ENCODE measurements at regions not wholly inside any gene's neighbourhood (a gene's known extent, or its start where the extent isn't known, plus 50 kb on each side); places are given as distances from the start of the nearest gene placed in this dataset.

DNA sequence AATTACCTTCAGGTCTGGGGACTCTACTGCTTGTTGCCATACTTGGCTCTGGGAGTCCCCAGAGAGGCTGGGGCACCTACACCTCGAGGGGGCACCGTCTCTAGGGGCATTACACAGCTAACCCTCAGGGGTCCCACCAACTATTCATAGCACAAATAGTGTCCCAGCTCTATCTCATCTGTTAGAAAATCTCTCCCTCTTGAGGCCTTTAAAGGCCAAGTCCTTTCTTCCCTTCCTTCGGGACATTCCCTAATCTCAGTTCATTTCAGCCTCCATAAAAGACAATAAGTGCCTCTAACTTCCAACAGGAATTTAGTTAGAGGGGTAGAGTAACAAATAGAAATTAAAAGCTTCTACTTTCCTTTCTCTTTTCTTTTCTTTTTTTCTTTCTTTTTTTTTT is 55.8 kb upstream of the SORBS2 start:
- no peak overlapping the region for H3K4me3 ChIP-seq (replicated peaks in 1 of 4; ENCODE audit: control extremely low read depth in 1 of 4, insufficient read depth in 1 of 4, low read depth in 3 of 4, low read length in 4 of 4)
- no peak for DNase-seq (ENCODE audit: low read depth in 2 of 2)
- no peaks in the 10 kb centered on the region for H3K9me3 ChIP-seq (ENCODE audit: control insufficient read depth, insufficient read depth, low read depth, low read length)
- no peaks in the 10 kb centered on the region for H3K79me2 ChIP-seq (ENCODE audit: control insufficient read depth, insufficient read depth, low read length)
- TF ChIP-seq EZH2 (IDR thresholded peaks at IDR 0.05; ENCODE audit: low read length, missing control alignments), result no peak
- TF ChIP-seq, protein P1, sequence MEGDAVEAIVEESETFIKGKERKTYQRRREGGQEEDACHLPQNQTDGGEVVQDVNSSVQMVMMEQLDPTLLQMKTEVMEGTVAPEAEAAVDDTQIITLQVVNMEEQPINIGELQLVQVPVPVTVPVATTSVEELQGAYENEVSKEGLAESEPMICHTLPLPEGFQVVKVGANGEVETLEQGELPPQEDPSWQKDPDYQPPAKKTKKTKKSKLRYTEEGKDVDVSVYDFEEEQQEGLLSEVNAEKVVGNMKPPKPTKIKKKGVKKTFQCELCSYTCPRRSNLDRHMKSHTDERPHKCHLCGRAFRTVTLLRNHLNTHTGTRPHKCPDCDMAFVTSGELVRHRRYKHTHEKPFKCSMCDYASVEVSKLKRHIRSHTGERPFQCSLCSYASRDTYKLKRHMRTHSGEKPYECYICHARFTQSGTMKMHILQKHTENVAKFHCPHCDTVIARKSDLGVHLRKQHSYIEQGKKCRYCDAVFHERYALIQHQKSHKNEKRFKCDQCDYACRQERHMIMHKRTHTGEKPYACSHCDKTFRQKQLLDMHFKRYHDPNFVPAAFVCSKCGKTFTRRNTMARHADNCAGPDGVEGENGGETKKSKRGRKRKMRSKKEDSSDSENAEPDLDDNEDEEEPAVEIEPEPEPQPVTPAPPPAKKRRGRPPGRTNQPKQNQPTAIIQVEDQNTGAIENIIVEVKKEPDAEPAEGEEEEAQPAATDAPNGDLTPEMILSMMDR (conservative IDR thresholded peaks at IDR 0.05 in 1 of 2, IDR thresholded peaks at IDR 0.05 in 1 of 2; ENCODE audit: low read depth in 1 of 2, low read length in 2 of 2), result no peak
- no peak overlapping the region for H2AFZ ChIP-seq (ENCODE audit: low read length)
- H3K4me1 ChIP-seq (ENCODE audit: control insufficient read depth, extremely low read depth, insufficient read depth, low read length), result no peaks in the 10 kb centered on the region
- no peak overlapping the region for H3K9ac ChIP-seq (ENCODE audit: insufficient read depth, low read length)
- H3K27ac ChIP-seq (ENCODE audit: insufficient read depth, low read length), result no peak overlapping the region
- no peaks in the 10 kb centered on the region for H3K36me3 ChIP-seq (ENCODE audit: control insufficient read depth, insufficient read depth, low read length)
- no peaks in the 10 kb centered on the region for H4K20me1 ChIP-seq (ENCODE audit: control insufficient read depth, extremely low read depth, insufficient read depth, low read length)
- no peaks in the 10 kb centered on the region for H3K27me3 ChIP-seq (ENCODE audit: control insufficient read depth, insufficient read depth, low read length)
- no peak overlapping the region for H3K4me2 ChIP-seq (ENCODE audit: extremely low read depth, insufficient read depth, low read length)

DNA sequence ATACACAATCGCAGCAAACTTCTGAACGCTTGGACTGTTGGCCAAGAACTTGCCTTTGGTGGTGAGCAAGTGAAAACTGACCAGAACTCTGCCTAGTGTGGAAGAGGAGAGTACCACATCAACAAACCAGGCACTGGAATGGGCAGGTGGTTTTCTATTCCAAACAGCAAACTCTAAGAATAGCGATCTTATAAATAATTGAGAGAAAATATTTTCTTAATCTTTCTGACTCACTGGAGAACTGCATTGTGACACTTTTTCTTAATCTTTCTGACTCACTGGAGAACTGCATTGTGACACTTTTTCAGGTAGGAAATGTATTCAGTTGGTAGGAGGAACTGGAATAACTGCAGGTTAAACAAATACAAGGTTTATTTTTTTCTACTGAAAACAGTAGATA is 57.0 kb upstream of the SORBS2 start:
- Histone ChIP-seq H3K4me1 (ENCODE audit: control insufficient read depth, extremely low read depth, insufficient read depth, low read length) (no peaks in the 10 kb centered on the region), H3K27ac (ENCODE audit: insufficient read depth, low read length) (no peak overlapping the region), H3K9me3 (ENCODE audit: control insufficient read depth, insufficient read depth, low read depth, low read length) (no peaks in the 10 kb centered on the region), H4K20me1 (ENCODE audit: control insufficient read depth, extremely low read depth, insufficient read depth, low read length) (no peaks in the 10 kb centered on the region), H3K4me3 (replicated peaks in 1 of 4; ENCODE audit: control extremely low read depth in 1 of 4, insufficient read depth in 1 of 4, low read depth in 3 of 4, low read length in 4 of 4) (no peak overlapping the region), H2AFZ (ENCODE audit: low read length) (no peak overlapping the region), H3K36me3 (ENCODE audit: control insufficient read depth, insufficient read depth, low read length) (no peaks in the 10 kb centered on the region), H3K79me2 (ENCODE audit: control insufficient read depth, insufficient read depth, low read length) (no peaks in the 10 kb centered on the region), H3K27me3 (ENCODE audit: control insufficient read depth, insufficient read depth, low read length) (no peaks in the 10 kb centered on the region), H3K9ac (ENCODE audit: insufficient read depth, low read length) (no peak overlapping the region), H3K4me2 (ENCODE audit: extremely low read depth, insufficient read depth, low read length) (no peak overlapping the region)
- TF ChIP-seq, protein P1 (conservative IDR thresholded peaks at IDR 0.05 in 1 of 2, IDR thresholded peaks at IDR 0.05 in 1 of 2; ENCODE audit: low read depth in 1 of 2, low read length in 2 of 2), result no peak
- no peak for TF ChIP-seq EZH2 (IDR thresholded peaks at IDR 0.05; ENCODE audit: low read length, missing control alignments)
- no peak for DNase-seq (ENCODE audit: low read depth in 2 of 2)

DNA sequence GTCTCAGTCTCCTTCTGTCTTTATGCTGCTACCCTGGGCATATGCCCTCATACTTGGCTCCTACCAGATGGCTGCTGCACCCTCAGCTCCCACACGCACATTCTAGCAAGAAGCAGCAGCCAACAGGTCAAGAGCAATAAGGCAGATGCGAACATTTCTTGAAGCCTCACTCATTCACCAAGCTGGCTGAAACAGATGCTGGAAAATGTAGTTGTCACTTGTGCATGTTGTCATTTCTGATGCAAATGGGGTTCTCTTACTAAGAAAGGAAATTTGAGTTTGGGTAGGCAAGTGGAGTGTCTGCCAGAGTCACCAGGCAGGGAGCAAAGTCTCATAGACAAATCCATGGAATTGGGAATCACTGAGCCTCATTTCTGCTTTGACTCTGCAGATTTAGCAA is 57.4 kb upstream of the SORBS2 start:
- H3K4me3 ChIP-seq (replicated peaks in 1 of 4; ENCODE audit: control extremely low read depth in 1 of 4, insufficient read depth in 1 of 4, low read depth in 3 of 4, low read length in 4 of 4), result no peak overlapping the region
- DNase-seq (ENCODE audit: low read depth in 2 of 2), result no peak
- no peaks in the 10 kb centered on the region for H3K27me3 ChIP-seq (ENCODE audit: control insufficient read depth, insufficient read depth, low read length)
- no peaks in the 10 kb centered on the region for H3K36me3 ChIP-seq (ENCODE audit: control insufficient read depth, insufficient read depth, low read length)
- no peak overlapping the region for H3K4me2 ChIP-seq (ENCODE audit: extremely low read depth, insufficient read depth, low read length)
- no peaks in the 10 kb centered on the region for H4K20me1 ChIP-seq (ENCODE audit: control insufficient read depth, extremely low read depth, insufficient read depth, low read length)
- no peaks in the 10 kb centered on the region for H3K79me2 ChIP-seq (ENCODE audit: control insufficient read depth, insufficient read depth, low read length)
- no peak for TF ChIP-seq EZH2 (IDR thresholded peaks at IDR 0.05; ENCODE audit: low read length, missing control alignments)
- TF ChIP-seq, protein P1 (conservative IDR thresholded peaks at IDR 0.05 in 1 of 2, IDR thresholded peaks at IDR 0.05 in 1 of 2; ENCODE audit: low read depth in 1 of 2, low read length in 2 of 2), result no peak
- H3K4me1 ChIP-seq (ENCODE audit: control insufficient read depth, extremely low read depth, insufficient read depth, low read length), result no peaks in the 10 kb centered on the region
- H2AFZ ChIP-seq (ENCODE audit: low read length), result no peak overlapping the region
- H3K27ac ChIP-seq (ENCODE audit: insufficient read depth, low read length), result no peak overlapping the region
- no peaks in the 10 kb centered on the region for H3K9me3 ChIP-seq (ENCODE audit: control insufficient read depth, insufficient read depth, low read depth, low read length)
- H3K9ac ChIP-seq (ENCODE audit: insufficient read depth, low read length), result no peak overlapping the region

All from fibroblast of lung (primary cell).